Ovary (tissue), 7 donors: ENCODE measurements at regions not wholly inside any gene's neighbourhood (a gene's known extent, or its start where the extent isn't known, plus 50 kb on each side); places are given as distances from the start of the nearest gene placed in this dataset.

Experiments used
- DNase-seq, 5 donors: peaks; one replicate each; pipeline ENCODE4 v3.0.0-alpha.2; 2019 to 2020
- H3K27ac ChIP-seq, 2 donors: fragments of 200-600 bp; one replicate each; pipeline versions ENCODE4 v1.5.1 to v1.8.0; 2019 to 2022
- H3K27me3 ChIP-seq: fragments of 200-600 bp; one replicate; pipeline ENCODE4 v1.8.0; 2022
- H3K36me3 ChIP-seq: fragments of 200-600 bp; sonication (generic); one replicate; pipeline ENCODE4 v1.5.1; 2019
- H3K4me1 ChIP-seq: one replicate; pipeline ENCODE4 v1.8.1; 2013; ENCODE audit warnings: mild to moderate bottlenecking, moderate library complexity; ENCODE audit not compliant: insufficient read depth
- H3K4me3 ChIP-seq: fragments of 200-600 bp; sonication (generic); one replicate; pipeline ENCODE4 v1.5.1; 2017
- H3K9me3 ChIP-seq, 2 donors: fragments of 200-600 bp in 1 of 2; sonication (generic) in 1 of 2; one replicate each; pipeline versions ENCODE4 v1.5.1 to v1.8.1; 2013 to 2019; ENCODE audit warnings: mild to moderate bottlenecking in 1 of 2, moderate library complexity in 1 of 2
- EP300 ChIP-seq: sonication (generic); formaldehyde crosslinking; IDR thresholded peaks from one replicate; pipeline ENCODE4 v1.6.1; 2017; ENCODE audit warnings: antibody characterized with exemption
- POLR2A ChIP-seq: fragments of 450-650 bp; IDR thresholded peaks from one replicate; pipeline ENCODE4 v1.6.1; 2017; ENCODE audit warnings: antibody characterized with exemption, mild to moderate bottlenecking, moderate library complexity
- WGBS, 3 donors: extraction: QIAGEN DNeasy Blood & Tissue Kit in 1 of 3; methylation state at CpG; one replicate each; pipeline versions ENCODE4 v1.1.5 to v1.1.7; 2013 to 2017; 5-methylcytosine and 5-hydroxymethylcytosine counted together
- intact Hi-C, 4 donors: fragments of 100-400 bp; cut with DNase I; formaldehyde crosslinking; loops; one replicate each; pipeline versions ENCODE4 v1.11.0 to v1.15.1; 2022 to 2023
- TF ChIP-seq, protein P1 (sequence below), 3 donors: fragments of 450-650 bp in 2 of 3; fragments of 200-600 bp in 1 of 3; IDR thresholded peaks; one replicate each; pipeline versions ENCODE4 v1.5.1 to v1.8.0; 2016 to 2022; ENCODE audit warnings: antibody characterized with exemption in 3 of 3, mild to moderate bottlenecking in 1 of 3
- donor health status: DM: no; HTN: no; CAD: no; lungs with moderate emphysema.
- donor health status: DM: no; HTN: no; CAD: no.
- donor health status: Bipolar disorder and iron deficiency.
- donor health status: DM: no; HTN: no; CAD: no.
- donor health status: DM: yes; HTN: yes; CAD: no.

DNA sequence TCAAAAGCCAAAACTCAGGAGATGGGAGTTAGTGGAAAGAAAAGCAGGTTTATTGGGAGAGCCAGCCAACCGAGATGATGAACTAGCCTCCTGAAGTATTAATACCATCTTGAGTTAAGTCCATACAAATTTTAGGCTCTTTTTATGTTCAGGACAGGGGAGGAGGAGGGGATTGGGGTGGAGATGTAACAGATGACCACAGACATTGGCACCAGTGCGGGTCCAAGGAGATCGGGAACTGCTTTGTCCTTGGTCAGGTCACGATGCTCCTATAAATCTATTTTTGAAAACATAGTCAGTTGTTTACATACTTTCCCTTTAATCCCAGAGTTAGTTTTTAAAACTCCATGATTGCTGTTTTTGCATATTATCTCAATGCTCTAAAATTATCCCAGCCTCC lies 219.6 kb downstream of the ANKRD60 start:
- intact Hi-C loops = loop anchor here in 1 of 4 donors (5.0 kb wide), 1 partner anchor 38 kb away; no protein-coding TSS in a partner anchor
- WGBS, 3 donors = 8 to 15% (median 9%) methylated on average over 4 of the region's 4 CpGs
- Histone ChIP-seq H3K4me1 (peaks cover 26% of the 10 kb centered on the region), H3K36me3 (no peaks in the 10 kb centered on the region), H3K27me3 (no peaks in the 10 kb centered on the region), H3K9me3 (no peaks in the 10 kb centered on the region), H3K4me3 (no peak overlapping the region), H3K27ac (peak overlapping the region; percentile 44 to 67)
- TF ChIP-seq EP300 (no peak), POLR2A (no peak)
- TF ChIP-seq, protein P1, sequence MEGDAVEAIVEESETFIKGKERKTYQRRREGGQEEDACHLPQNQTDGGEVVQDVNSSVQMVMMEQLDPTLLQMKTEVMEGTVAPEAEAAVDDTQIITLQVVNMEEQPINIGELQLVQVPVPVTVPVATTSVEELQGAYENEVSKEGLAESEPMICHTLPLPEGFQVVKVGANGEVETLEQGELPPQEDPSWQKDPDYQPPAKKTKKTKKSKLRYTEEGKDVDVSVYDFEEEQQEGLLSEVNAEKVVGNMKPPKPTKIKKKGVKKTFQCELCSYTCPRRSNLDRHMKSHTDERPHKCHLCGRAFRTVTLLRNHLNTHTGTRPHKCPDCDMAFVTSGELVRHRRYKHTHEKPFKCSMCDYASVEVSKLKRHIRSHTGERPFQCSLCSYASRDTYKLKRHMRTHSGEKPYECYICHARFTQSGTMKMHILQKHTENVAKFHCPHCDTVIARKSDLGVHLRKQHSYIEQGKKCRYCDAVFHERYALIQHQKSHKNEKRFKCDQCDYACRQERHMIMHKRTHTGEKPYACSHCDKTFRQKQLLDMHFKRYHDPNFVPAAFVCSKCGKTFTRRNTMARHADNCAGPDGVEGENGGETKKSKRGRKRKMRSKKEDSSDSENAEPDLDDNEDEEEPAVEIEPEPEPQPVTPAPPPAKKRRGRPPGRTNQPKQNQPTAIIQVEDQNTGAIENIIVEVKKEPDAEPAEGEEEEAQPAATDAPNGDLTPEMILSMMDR (IDR thresholded peaks at IDR 0.05) = no peak
- peak; percentile 39 to 77 (median 66) for DNase-seq

DNA sequence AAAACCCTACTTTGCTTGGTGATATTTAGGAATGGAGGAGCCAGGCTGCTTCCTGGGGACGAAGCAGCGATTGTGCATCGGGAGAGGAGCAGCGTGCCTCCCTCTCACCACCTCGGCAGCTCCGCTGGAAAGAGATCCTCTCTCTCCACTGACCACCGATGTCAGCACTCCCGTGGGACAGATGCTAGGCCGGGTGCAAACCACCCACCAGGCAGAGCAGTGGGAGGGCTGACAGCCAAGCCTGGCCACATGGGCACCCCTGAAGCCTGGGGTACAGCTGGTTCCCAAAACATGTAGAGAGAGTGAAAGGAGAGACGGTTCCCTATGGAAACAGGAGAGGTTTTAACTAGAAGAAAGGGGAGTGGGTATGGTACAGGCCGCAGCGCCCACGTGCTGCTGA lies 220.0 kb downstream of the ANKRD60 start:
- DNase-seq = peak in 4 of 5 donors; percentile 45 to 66 (median 56)
- H3K9me3 ChIP-seq = no peaks in the 10 kb centered on the region
- no peak overlapping the region for H3K4me3 ChIP-seq
- no peaks in the 10 kb centered on the region for H3K36me3 ChIP-seq
- TF ChIP-seq, protein P1 (IDR thresholded peaks at IDR 0.05) = no peak
- H3K4me1 ChIP-seq = peaks cover 26% of the 10 kb centered on the region
- 5 to 22% (median 9%) methylated on average over 13 of the region's 13 CpGs for WGBS, 3 donors
- H3K27me3 ChIP-seq = no peaks in the 10 kb centered on the region
- peak overlapping the region; percentile 44 to 67 for H3K27ac ChIP-seq
- intact Hi-C loops = loop anchor here in 1 of 4 donors (5.0 kb wide), 1 partner anchor 39 kb away; no protein-coding TSS in a partner anchor

DNA sequence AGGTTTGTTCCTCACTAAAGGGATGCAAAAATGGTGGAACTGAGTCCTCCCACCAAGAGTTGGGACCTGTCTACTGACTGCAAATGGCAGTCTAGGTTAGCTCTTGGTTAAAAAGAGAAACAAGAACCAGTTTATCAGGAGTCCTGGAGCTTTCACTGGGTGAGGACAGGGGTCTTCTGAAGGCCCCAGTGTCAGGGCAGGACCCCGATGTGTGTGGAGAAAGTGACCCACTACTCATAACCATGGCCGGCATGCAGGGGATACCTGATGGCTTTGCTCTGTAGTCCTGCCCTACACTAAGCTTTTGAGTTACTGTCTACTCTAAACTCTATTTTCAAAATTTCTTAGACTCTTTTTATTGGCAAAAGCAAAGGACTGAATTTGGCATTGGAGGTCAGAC lies 220.5 kb downstream of the ANKRD60 start:
- Histone ChIP-seq H3K9me3 (no peaks in the 10 kb centered on the region), H3K36me3 (no peaks in the 10 kb centered on the region), H3K27ac (peak overlapping the region in 1 of 2 donors; percentile 67), H3K27me3 (no peaks in the 10 kb centered on the region), H3K4me1 (peaks cover 26% of the 10 kb centered on the region), H3K4me3 (no peak overlapping the region)
- DNase-seq = no peak
- intact Hi-C loops = loop anchor here in 1 of 4 donors (5.0 kb wide), 1 partner anchor 39 kb away; no protein-coding TSS in a partner anchor
- TF ChIP-seq EP300 (no peak), POLR2A (no peak)
- TF ChIP-seq, protein P1 (IDR thresholded peaks at IDR 0.05) = no peak
- WGBS, 3 donors = 66 to 78% (median 73%) methylated on average over 2 of the region's 2 CpGs

DNA sequence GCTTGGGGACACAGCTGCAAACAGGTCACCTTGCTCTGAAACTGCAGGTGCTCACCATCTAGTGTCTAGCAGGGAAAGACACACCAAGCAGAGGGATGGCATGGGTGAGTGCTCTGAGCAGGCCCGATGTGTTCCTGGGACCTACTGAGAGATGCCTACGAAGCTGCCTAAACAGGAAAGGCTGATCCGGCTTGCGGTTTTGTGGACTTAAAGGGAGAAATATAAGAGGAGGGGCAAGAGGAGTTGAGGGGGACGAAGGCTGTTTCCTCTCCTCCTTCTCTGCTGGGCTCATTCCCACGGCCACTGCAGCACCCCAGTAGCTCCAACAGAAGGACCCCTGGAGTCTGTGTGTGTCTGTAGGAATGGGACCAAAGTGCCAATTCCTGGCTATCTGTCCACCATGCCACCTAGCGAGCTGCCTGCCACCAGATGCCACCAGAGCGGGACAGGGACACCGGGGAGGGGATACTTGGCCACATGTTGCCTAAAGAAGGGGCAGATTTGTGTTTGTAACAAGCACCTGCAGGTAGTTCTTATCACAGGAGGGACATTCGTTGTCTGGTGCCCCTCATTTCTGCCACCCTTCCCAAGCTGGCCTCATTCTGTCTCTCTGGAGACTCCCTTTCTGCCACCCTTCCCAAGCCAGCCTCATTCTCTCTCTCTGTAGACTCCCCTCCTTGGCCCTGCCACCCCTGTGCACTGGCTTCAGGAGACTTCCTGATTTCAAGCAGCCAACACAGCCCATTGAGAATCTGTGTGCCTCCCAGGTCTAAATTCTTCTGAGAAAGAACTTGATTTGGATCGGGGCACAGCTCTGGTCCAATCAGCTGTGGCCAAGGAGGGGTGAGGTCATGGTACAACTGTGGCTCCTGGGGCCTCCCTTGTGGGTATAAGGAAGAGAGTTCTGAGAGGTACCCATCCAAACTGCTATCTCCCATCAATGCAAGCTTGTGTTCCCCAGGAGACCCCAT lies 221.8 kb downstream of the ANKRD60 start:
- 92 to 95% (median 94%) methylated on average over 11 of the region's 11 CpGs for WGBS, 3 donors
- Histone ChIP-seq H3K27me3 (no peaks in the 10 kb centered on the region), H3K9me3 (no peaks in the 10 kb centered on the region), H3K27ac (no peak overlapping the region), H3K4me3 (no peak overlapping the region), H3K4me1 (peaks cover 28% of the 10 kb centered on the region), H3K36me3 (no peaks in the 10 kb centered on the region)
- intact Hi-C loops = loop anchor here in 1 of 4 donors (5.0 kb wide), 1 partner anchor 41 kb away; no protein-coding TSS in a partner anchor
- TF ChIP-seq POLR2A = no peak
- no peak for TF ChIP-seq EP300
- TF ChIP-seq, protein P1 (IDR thresholded peaks at IDR 0.05) = no peak
- no peak for DNase-seq
